GM18858 (cell line): ENCODE measurements at regions not wholly inside any gene's neighbourhood (a gene's known extent, or its start where the extent isn't known, plus 50 kb on each side); places are given as distances from the start of the nearest gene placed in this dataset.

Experiments
- ATAC-seq: cut with Tn5 transposase; IDR thresholded peaks from one replicate; pipeline ENCODE4 v1.9.1; 2021; ENCODE audit not compliant: unreplicated experiment

DNA sequence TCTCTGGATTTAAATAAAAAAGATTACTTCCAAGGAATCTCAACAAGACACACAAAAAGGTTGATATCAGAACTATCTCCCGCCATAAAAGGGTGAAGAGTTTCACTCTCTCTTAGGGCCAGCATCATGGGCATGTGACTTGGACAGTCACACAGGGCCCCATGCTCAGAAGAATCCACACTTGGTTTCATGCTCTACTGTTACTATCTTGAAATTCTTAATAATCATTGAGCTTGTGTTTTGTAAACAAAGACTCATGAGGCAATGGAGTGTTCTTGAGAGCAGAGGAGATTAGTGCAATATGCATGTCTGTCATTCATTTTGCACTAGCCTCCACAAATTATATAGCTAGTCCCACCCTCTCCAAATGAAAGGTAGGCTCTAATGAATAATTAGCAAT, 58.4 kb downstream of the HMHB1 start:
- ATAC-seq: no peak

- no peak for ATAC-seq
Observed at GRCh38 chr5:143870871-143871632, 59.1 kb downstream of the HMHB1 start.

- no peak for ATAC-seq
Observed at GRCh38 chr5:143871672-143872071, 59.7 kb downstream of the HMHB1 start.

DNA sequence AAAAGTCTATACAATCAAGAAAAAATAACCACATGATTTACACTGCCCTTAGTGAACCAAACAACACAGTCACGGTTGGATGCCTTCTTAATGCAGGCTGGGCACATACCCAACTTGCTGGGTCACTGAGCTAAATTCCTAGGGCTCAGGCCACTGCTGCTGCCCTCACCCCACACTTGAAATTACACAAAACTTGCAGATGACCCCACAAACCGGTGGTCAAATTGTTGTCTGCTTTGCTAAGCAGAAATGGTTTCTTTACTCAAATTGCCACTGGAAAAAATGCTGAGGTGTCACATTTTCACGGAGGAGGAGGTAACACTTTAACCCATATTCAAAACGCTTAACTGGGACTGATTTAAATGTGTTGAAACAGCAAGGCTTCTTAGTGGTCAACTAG, 62.4 kb downstream of the HMHB1 start:
- no peak for ATAC-seq

DNA sequence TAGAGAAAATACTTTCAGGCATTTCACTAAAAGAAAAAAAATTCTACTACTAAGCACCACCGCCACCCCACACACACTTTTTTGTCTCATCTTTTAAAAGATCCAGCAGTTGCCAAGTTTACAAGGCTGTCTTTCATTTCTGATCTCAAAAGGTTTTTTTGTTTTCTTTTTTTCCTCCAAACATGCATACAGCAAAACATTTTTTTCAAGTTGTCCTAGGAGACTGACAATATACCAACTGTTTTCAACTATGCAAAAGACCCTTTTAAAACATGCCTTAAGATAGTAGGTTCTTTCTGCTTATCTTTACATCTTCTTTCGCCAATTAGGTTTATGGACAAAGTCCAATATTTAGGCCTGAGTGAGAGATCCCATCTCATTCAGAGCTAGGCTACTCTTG, 65.2 kb downstream of the HMHB1 start:
- ATAC-seq: no peak

GRCh38 chr5:143878430-143878829, 66.5 kb downstream of the HMHB1 start:
- ATAC-seq: no peak

GRCh38 chr5:143879646-143880045, 67.7 kb downstream of the HMHB1 start:
- no peak for ATAC-seq

DNA sequence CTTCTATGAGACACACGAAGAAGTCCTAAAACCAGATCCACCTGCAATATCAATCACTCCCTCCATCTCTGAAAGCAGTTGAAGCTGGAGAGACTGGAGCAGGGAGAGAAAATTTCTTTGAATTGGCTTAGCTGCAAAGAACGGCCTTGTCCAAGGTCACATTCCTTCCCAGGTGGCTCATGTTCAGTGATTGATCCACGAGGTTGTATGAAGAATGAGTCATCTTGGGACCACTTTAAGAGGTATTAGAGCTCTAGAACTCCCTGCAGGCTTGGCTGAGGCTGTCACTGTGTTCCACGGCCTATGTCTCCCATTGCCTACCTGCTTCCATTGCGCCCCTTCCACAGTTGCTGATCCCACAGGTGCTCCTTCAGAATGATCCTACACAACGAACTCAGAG, 68.2 kb downstream of the HMHB1 start:
- no peak for ATAC-seq

- no peak for ATAC-seq
Observed at GRCh38 chr5:143882520-143882919, 70.6 kb downstream of the HMHB1 start.

DNA sequence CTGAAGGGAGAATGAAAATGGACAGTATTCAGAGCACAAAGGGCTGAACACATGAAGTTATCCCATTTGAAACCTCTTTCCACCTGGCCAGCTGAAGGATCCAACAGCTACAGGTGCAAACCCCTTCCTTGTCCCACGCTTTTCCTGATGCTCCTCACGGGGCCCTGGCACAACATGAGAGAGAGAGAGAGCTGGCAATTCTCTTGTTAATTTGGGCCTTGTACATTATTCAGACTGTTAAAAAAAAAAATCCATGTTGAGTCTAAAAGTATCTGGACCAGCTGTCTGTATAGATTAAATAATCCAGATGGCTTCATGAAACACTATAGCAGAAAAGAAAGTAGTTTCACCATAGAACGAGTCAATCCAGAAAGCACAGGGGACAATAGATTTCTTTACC, 74.1 kb downstream of the HMHB1 start:
- ATAC-seq: no peak

GRCh38 chr5:143886651-143887638, 75.0 kb downstream of the HMHB1 start:
- ATAC-seq: no peak

DNA sequence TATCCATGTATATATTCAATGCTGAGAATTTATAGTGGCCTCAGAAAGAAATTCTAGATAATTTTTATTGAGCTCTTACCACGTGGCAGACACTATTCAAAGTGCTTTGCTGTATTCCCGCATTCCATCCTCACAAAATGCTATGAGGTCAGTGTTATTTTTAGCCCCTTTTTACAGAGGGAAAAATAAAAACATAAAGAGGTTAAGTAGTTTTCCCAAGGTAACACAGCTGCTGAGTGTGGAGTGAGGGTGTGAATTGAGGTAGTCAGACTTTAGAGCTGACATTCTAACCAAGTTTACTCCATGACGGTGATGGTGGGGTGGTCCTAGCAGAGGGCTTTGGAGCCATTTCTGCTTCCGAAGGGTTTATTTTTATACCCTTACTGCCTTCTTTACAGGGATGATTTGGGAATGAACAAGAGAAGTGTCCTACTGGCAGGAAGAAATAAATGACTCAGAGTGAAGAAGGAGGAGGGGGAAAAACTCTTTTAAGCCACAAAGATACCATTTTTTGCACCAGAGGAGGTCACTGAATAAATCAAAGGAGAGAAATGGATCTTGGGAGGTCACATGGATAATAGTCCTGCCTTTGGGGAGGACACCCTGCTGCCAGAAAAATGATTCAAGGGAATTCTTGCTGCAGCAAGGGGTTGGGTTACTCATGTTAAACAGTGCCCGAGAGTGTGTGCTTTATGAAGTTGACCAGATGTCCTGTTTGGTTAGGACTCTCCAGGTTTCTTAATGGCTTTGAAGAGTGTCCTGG, 76.1 kb downstream of the HMHB1 start:
- ATAC-seq: no peak

- no peak for ATAC-seq
Observed at GRCh38 chr5:143888912-143889311, 77.0 kb downstream of the HMHB1 start.

- no peak for ATAC-seq
Observed at GRCh38 chr5:143889986-143890385, 78.0 kb downstream of the HMHB1 start.

DNA sequence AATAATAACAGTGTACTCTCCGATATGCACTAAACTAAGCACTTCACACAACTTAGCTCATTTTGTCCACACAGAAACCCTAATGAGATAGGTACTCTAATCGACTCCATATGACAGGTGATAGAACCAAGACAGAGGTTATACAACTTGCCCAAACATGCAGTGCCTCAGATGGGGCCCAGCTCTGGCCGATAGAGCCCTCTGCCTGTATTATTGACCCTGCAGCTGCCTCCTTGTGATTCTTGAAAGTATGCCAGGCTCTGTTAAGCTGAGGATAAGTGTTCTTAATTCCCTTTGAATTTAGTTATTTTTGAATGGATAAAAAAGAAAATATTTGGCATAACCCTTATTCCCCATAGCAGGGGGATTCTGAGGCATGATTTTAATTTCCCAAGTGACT, 78.5 kb downstream of the HMHB1 start:
- no peak for ATAC-seq

GRCh38 chr5:143892271-143892670, 80.3 kb downstream of the HMHB1 start:
- ATAC-seq: no peak

DNA sequence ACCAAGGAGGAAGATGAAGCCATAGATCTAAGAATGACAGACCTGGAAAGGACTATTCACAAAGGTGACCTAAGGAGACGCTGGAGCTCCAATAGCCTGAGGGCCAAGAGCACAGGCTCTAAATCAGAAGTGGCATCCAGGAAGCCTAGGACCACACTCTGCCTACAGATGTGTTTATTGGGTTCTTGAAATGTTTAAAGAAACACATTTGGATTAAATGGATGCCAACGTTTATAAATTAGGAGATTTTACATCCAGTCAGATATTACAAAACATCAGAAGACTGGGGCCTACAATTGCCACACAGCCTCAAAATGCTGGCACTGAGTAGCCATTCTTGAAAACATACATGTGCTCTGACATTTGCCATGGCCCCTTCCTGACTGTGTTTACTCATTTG, 80.9 kb downstream of the HMHB1 start:
- ATAC-seq: no peak

DNA sequence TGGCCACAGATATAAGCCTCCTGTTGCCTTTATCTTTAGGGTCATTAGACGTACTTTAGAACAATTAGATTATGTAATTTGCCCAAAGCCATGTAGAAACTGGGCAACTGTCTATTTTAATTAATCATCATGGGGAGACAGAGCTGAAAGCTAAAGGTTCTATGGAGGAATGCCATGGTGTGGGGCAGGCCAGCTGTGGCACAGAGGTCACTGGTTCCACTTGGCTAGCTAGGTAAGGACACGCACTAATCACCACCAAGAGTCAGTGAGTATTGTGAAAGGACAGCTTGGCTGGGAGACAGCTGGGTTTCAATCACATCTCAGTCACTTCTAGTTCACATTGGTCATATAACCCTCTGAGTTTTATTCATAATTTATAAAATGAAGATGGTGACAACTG, 81.7 kb downstream of the HMHB1 start:
- no peak for ATAC-seq

DNA sequence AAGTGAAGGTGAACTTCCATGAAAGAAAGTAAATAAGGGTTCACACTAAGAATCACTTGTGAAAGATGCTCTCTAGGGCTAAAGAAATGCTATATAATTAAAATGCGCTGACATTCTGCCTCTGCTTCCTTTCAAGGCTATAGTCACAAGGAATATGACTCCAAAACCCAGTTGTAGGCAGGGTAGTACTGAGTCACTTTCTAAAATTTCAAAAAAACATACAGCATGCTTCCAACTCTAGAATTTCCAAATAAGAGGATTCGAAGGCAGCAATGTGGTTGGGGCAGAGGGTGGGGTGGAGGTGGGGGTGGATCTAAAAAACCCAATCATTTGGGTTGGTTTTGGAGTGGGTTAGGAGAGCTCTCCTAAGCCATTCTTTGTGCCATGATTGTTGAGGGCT, 84.6 kb downstream of the HMHB1 start:
- ATAC-seq: no peak

GRCh38 chr5:143896966-143897365, 85.0 kb downstream of the HMHB1 start:
- no peak for ATAC-seq

- no peak for ATAC-seq
Observed at GRCh38 chr5:143898381-143898780, 86.4 kb downstream of the HMHB1 start.
